Dendritic cell treated with granulocyte-macrophage colony-stimulating factor and Interleukin-4, amounts not matched to agents 40 ng/mL and 50 ng/mL, for 4 days (primary cell): ENCODE measurements at regions not wholly inside any gene's neighbourhood (a gene's known extent, or its start where the extent isn't known, plus 50 kb on each side); places are given as distances from the start of the nearest gene placed in this dataset.

Experiments used
- H3K27ac Mint-ChIP-seq: one replicate; pipeline ENCODE4 v1.8.0; 2022; ENCODE audit warnings: mild to moderate bottlenecking, mixed read lengths
- H3K27me3 Mint-ChIP-seq: one replicate; pipeline ENCODE4 v1.8.0; 2022; ENCODE audit warnings: mild to moderate bottlenecking, mixed read lengths
- H3K36me3 Mint-ChIP-seq: one replicate; pipeline ENCODE4 v1.8.0; 2022; ENCODE audit warnings: low read depth, mixed read lengths
- H3K4me1 Mint-ChIP-seq: one replicate; pipeline ENCODE4 v1.8.0; 2022; ENCODE audit warnings: low read depth, mixed read lengths
- H3K4me3 Mint-ChIP-seq: one replicate; pipeline ENCODE4 v1.8.0; 2022; ENCODE audit warnings: mild to moderate bottlenecking, moderate library complexity, mixed read lengths
- H3K9me3 Mint-ChIP-seq: one replicate; pipeline ENCODE4 v1.8.0; 2022; ENCODE audit warnings: mixed read lengths
- intact Hi-C: fragments of 100-400 bp; cut with micrococcal nuclease; formaldehyde crosslinking; loops from one replicate; pipeline ENCODE4 v1.15.0; 2022

GRCh38 chr13:104796581-104796980 lies 1730.4 kb upstream of the SLC10A2 start:
- H3K4me1 Mint-ChIP-seq, result no peaks in the 10 kb centered on the region
- no peaks in the 10 kb centered on the region for H3K9me3 Mint-ChIP-seq
- intact Hi-C loops, result no loop called here
- no peaks in the 10 kb centered on the region for H3K36me3 Mint-ChIP-seq
- H3K27ac Mint-ChIP-seq, result no peak overlapping the region
- H3K4me3 Mint-ChIP-seq, result no peak overlapping the region
- H3K27me3 Mint-ChIP-seq, result no peaks in the 10 kb centered on the region

GRCh38 chr13:104785952-104786351 lies 1719.7 kb upstream of the SLC10A2 start:
- Mint-ChIP-seq H3K4me3 (no peak overlapping the region), H3K4me1 (no peaks in the 10 kb centered on the region), H3K27ac (no peak overlapping the region), H3K27me3 (no peaks in the 10 kb centered on the region), H3K36me3 (no peaks in the 10 kb centered on the region), H3K9me3 (peaks cover 19% of the 10 kb centered on the region)
- intact Hi-C loops, result no loop called here

GRCh38 chr13:104784891-104785290 lies 1718.7 kb upstream of the SLC10A2 start:
- H3K27me3 Mint-ChIP-seq, result no peaks in the 10 kb centered on the region
- H3K27ac Mint-ChIP-seq, result no peak overlapping the region
- H3K4me1 Mint-ChIP-seq, result no peaks in the 10 kb centered on the region
- H3K9me3 Mint-ChIP-seq, result peaks cover 23% of the 10 kb centered on the region
- intact Hi-C loops, result no loop called here
- H3K4me3 Mint-ChIP-seq, result no peak overlapping the region
- no peaks in the 10 kb centered on the region for H3K36me3 Mint-ChIP-seq

GRCh38 chr13:104782741-104783140 lies 1716.5 kb upstream of the SLC10A2 start:
- Mint-ChIP-seq H3K27me3 (no peaks in the 10 kb centered on the region), H3K9me3 (peaks cover 23% of the 10 kb centered on the region), H3K4me1 (no peaks in the 10 kb centered on the region), H3K36me3 (no peaks in the 10 kb centered on the region), H3K27ac (no peak overlapping the region), H3K4me3 (no peak overlapping the region)
- intact Hi-C loops, result no loop called here

GRCh38 chr13:104779311-104779993 lies 1713.2 kb upstream of the SLC10A2 start:
- peaks cover 23% of the 10 kb centered on the region for H3K9me3 Mint-ChIP-seq
- H3K4me3 Mint-ChIP-seq, result no peak overlapping the region
- intact Hi-C loops, result loop anchor here (10.0 kb wide), 1 partner anchor 1755 kb away; the partner anchor contains the start of gene EFNB2
- no peaks in the 10 kb centered on the region for H3K27me3 Mint-ChIP-seq
- no peaks in the 10 kb centered on the region for H3K36me3 Mint-ChIP-seq
- no peak overlapping the region for H3K27ac Mint-ChIP-seq
- no peaks in the 10 kb centered on the region for H3K4me1 Mint-ChIP-seq

- Mint-ChIP-seq H3K9me3 (no peaks in the 10 kb centered on the region), H3K4me3 (no peak overlapping the region), H3K27ac (no peak overlapping the region)
These were observed 1707.6 kb upstream of the SLC10A2 start for GRCh38 chr13:104773775-104774174.

GRCh38 chr13:104769545-104769944 lies 1703.3 kb upstream of the SLC10A2 start:
- intact Hi-C loops, result no loop called here
- Mint-ChIP-seq H3K4me3 (no peak overlapping the region), H3K36me3 (no peaks in the 10 kb centered on the region), H3K9me3 (no peaks in the 10 kb centered on the region), H3K27ac (no peak overlapping the region), H3K27me3 (no peaks in the 10 kb centered on the region), H3K4me1 (no peaks in the 10 kb centered on the region)

More at GRCh38 chr13:104773775-104774174, 1707.6 kb upstream of the SLC10A2 start:
- intact Hi-C loops, result loop anchor here (5.0 to 10.0 kb wide), 2 partner anchors 434 to 1761 kb away; partner anchors contain the start of gene EFNB2
- H3K36me3 Mint-ChIP-seq, result no peaks in the 10 kb centered on the region
- H3K4me1 Mint-ChIP-seq, result no peaks in the 10 kb centered on the region
- H3K27me3 Mint-ChIP-seq, result no peaks in the 10 kb centered on the region

- H3K4me1 Mint-ChIP-seq, result no peaks in the 10 kb centered on the region
- no peaks in the 10 kb centered on the region for H3K27me3 Mint-ChIP-seq
- H3K27ac Mint-ChIP-seq, result no peak overlapping the region
- intact Hi-C loops, result no loop called here
- H3K4me3 Mint-ChIP-seq, result no peak overlapping the region
- H3K36me3 Mint-ChIP-seq, result no peaks in the 10 kb centered on the region
- H3K9me3 Mint-ChIP-seq, result peaks cover 10% of the 10 kb centered on the region
These were observed 1700.1 kb upstream of the SLC10A2 start for GRCh38 chr13:104766319-104766718.

- no peaks in the 10 kb centered on the region for H3K36me3 Mint-ChIP-seq
- no peaks in the 10 kb centered on the region for H3K27me3 Mint-ChIP-seq
- H3K27ac Mint-ChIP-seq, result no peak overlapping the region
- H3K4me3 Mint-ChIP-seq, result no peak overlapping the region
- H3K9me3 Mint-ChIP-seq, result peaks cover 11% of the 10 kb centered on the region
- no peaks in the 10 kb centered on the region for H3K4me1 Mint-ChIP-seq
- intact Hi-C loops, result no loop called here
These were observed 1698.4 kb upstream of the SLC10A2 start for GRCh38 chr13:104764600-104764999.

GRCh38 chr13:104759069-104759468 lies 1692.9 kb upstream of the SLC10A2 start:
- intact Hi-C loops, result no loop called here
- Mint-ChIP-seq H3K9me3 (peaks cover 21% of the 10 kb centered on the region), H3K27ac (no peak overlapping the region), H3K36me3 (no peaks in the 10 kb centered on the region), H3K4me1 (no peaks in the 10 kb centered on the region), H3K27me3 (no peaks in the 10 kb centered on the region), H3K4me3 (no peak overlapping the region)

GRCh38 chr13:104757712-104758111 lies 1691.5 kb upstream of the SLC10A2 start:
- intact Hi-C loops, result no loop called here
- no peaks in the 10 kb centered on the region for H3K36me3 Mint-ChIP-seq
- peaks cover 21% of the 10 kb centered on the region for H3K9me3 Mint-ChIP-seq
- no peaks in the 10 kb centered on the region for H3K4me1 Mint-ChIP-seq
- no peak overlapping the region for H3K27ac Mint-ChIP-seq
- no peaks in the 10 kb centered on the region for H3K27me3 Mint-ChIP-seq
- H3K4me3 Mint-ChIP-seq, result no peak overlapping the region

GRCh38 chr13:104750377-104750776 lies 1684.2 kb upstream of the SLC10A2 start:
- Mint-ChIP-seq H3K36me3 (no peaks in the 10 kb centered on the region), H3K27ac (no peak overlapping the region), H3K27me3 (no peaks in the 10 kb centered on the region), H3K9me3 (no peaks in the 10 kb centered on the region), H3K4me1 (no peaks in the 10 kb centered on the region), H3K4me3 (no peak overlapping the region)
- intact Hi-C loops, result no loop called here

- intact Hi-C loops, result no loop called here
- Mint-ChIP-seq H3K27me3 (no peaks in the 10 kb centered on the region), H3K4me1 (no peaks in the 10 kb centered on the region), H3K9me3 (no peaks in the 10 kb centered on the region), H3K4me3 (no peak overlapping the region), H3K27ac (no peak overlapping the region), H3K36me3 (no peaks in the 10 kb centered on the region)
These were observed 1674.5 kb upstream of the SLC10A2 start for GRCh38 chr13:104740641-104741222.

GRCh38 chr13:104737713-104738112 lies 1671.5 kb upstream of the SLC10A2 start:
- Mint-ChIP-seq H3K4me1 (no peaks in the 10 kb centered on the region), H3K27me3 (no peaks in the 10 kb centered on the region), H3K36me3 (no peaks in the 10 kb centered on the region), H3K4me3 (no peak overlapping the region), H3K27ac (no peak overlapping the region), H3K9me3 (no peaks in the 10 kb centered on the region)
- intact Hi-C loops, result no loop called here

GRCh38 chr13:104733427-104733826 lies 1667.2 kb upstream of the SLC10A2 start:
- intact Hi-C loops, result no loop called here
- no peaks in the 10 kb centered on the region for H3K9me3 Mint-ChIP-seq
- H3K27ac Mint-ChIP-seq, result no peak overlapping the region
- H3K4me1 Mint-ChIP-seq, result no peaks in the 10 kb centered on the region
- H3K4me3 Mint-ChIP-seq, result no peak overlapping the region
- H3K27me3 Mint-ChIP-seq, result no peaks in the 10 kb centered on the region
- no peaks in the 10 kb centered on the region for H3K36me3 Mint-ChIP-seq
